ENCODE measurements at regions not wholly inside any gene's neighbourhood (a gene's known extent, or its start where the extent isn't known, plus 50 kb on each side); places are given as distances from the start of the nearest gene placed in this dataset.

DNA sequence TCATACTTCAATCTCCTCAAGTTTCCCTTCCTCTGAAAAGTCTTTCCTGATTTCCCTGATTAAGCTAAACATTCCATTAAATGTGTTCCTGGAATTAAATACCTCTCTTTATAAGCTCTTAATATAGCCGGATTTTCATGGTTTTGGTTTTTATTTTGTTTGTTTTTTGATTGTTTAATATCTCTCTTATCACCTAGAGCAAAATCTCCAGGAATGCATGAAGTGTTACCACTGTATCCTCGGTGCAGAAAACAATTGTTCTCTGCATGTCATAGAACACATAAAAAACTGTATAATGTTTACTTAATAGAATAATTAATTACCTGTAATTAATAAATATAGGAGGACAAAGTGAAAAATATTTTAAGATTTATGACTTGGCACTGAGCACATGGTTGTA is 86.2 kb downstream of the PCDH18 start:
- no peak overlapping the region for H3K4me3 ChIP-seq (replicated peaks in 1 of 3; ENCODE audit: low read depth in 2 of 3, low read length in 3 of 3)
- Mint-ChIP-seq H3K27me3 (ENCODE audit: low read depth in 3 of 3) (no peaks in the 10 kb centered on the region), H3K9me3 (peaks cover 0 to 4% (median 0%) of the 10 kb centered on the region in 7 donors), H3K36me3 (no peaks in the 10 kb centered on the region), H3K4me3 (no peak overlapping the region), H3K27ac (no peak overlapping the region), H3K4me1 (no peaks in the 10 kb centered on the region)
- no peaks in the 10 kb centered on the region for H4K20me1 ChIP-seq (ENCODE audit: insufficient read depth, low read length)
- no peak overlapping the region for H3K9ac ChIP-seq (ENCODE audit: insufficient read depth, low read length, poor library complexity, severe bottlenecking)
- H3K79me2 ChIP-seq (ENCODE audit: insufficient read depth, low read length), result no peaks in the 10 kb centered on the region
- H3K27ac ChIP-seq (ENCODE audit: low read depth in 1 of 2, low read length in 2 of 2), result no peak overlapping the region
- WGBS (ENCODE audit: insufficient coverage), result no CpG with 5 or more reads among the region's 2 CpGs
- H3K4me1 ChIP-seq (ENCODE audit: control insufficient read depth in 1 of 2, insufficient read depth in 2 of 2, low read length in 2 of 2), result no peaks in the 10 kb centered on the region
- TF ChIP-seq, protein P1, sequence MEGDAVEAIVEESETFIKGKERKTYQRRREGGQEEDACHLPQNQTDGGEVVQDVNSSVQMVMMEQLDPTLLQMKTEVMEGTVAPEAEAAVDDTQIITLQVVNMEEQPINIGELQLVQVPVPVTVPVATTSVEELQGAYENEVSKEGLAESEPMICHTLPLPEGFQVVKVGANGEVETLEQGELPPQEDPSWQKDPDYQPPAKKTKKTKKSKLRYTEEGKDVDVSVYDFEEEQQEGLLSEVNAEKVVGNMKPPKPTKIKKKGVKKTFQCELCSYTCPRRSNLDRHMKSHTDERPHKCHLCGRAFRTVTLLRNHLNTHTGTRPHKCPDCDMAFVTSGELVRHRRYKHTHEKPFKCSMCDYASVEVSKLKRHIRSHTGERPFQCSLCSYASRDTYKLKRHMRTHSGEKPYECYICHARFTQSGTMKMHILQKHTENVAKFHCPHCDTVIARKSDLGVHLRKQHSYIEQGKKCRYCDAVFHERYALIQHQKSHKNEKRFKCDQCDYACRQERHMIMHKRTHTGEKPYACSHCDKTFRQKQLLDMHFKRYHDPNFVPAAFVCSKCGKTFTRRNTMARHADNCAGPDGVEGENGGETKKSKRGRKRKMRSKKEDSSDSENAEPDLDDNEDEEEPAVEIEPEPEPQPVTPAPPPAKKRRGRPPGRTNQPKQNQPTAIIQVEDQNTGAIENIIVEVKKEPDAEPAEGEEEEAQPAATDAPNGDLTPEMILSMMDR (IDR thresholded peaks at IDR 0.05), result no peak
- DNase-seq, result no peak
- H3K4me2 ChIP-seq (replicated peaks; ENCODE audit: extremely low read depth, low read length, poor library complexity, severe bottlenecking), result no peak overlapping the region
- intact Hi-C loops (cut with micrococcal nuclease), result no loop called here
- no peaks in the 10 kb centered on the region for H3K9me3 ChIP-seq (replicated peaks in 1 of 2; ENCODE audit: control insufficient read depth in 1 of 2, insufficient read depth in 1 of 2, low read length in 2 of 2)
- no peaks in the 10 kb centered on the region for H3K36me3 ChIP-seq (replicated peaks in 1 of 2; ENCODE audit: control insufficient read depth in 1 of 2, insufficient read depth in 2 of 2, low read length in 2 of 2)
- no peaks in the 10 kb centered on the region for H3K27me3 ChIP-seq (ENCODE audit: control insufficient read depth in 2 of 2, insufficient read depth in 2 of 2, low read length in 2 of 2)
- no peak overlapping the region for H2AFZ ChIP-seq (ENCODE audit: insufficient read depth, low read depth, low read length, poor library complexity, severe bottlenecking)

DNA sequence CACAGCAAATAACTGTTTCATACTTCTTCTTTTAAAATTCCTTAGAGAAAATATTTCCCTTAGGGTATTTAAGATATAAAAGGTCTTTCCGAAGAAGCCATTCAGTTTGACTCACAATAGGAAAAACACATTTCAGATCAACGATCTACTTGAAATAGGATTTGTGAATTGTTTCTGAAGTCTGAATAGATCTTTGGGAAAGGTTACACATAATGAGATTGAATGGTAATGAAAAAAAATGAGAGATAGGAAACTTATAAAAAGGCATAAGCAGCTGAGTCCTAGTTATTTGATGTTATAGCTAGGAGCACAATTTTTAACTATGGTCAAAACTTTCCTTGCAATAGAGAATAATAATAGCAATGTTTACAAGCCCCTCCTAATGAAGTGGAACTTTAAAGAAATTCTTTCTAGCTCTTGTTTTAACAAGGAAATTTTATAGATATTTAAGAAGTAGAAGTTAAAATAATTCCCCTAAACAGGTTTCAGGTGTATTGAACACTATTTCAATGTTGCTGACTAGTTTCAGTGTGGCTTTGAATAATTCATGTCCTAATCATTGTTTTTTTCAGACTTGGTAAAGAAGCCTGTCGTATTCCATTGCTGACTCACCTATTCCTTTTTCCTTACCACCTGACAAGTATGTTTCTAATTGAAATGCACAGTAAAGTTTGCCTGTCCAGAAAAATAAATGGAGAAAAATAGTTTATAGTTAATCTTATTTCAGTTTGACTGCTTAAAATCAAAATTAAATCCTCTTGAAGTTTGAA is 89.1 kb downstream of the PCDH18 start:
- peaks cover 0 to 2% (median 0%) of the 10 kb centered on the region in 7 donors for H3K9me3 Mint-ChIP-seq
- no peaks in the 10 kb centered on the region for H4K20me1 ChIP-seq (ENCODE audit: insufficient read depth, low read length)
- H3K9me3 ChIP-seq (replicated peaks in 1 of 2; ENCODE audit: control insufficient read depth in 1 of 2, insufficient read depth in 1 of 2, low read length in 2 of 2), result no peaks in the 10 kb centered on the region
- no peak overlapping the region for H3K4me3 Mint-ChIP-seq
- no CpG with 5 or more reads among the region's 3 CpGs for WGBS (ENCODE audit: insufficient coverage)
- H3K4me1 Mint-ChIP-seq, result no peaks in the 10 kb centered on the region
- no peak for DNase-seq
- H3K36me3 Mint-ChIP-seq, result no peaks in the 10 kb centered on the region
- no peaks in the 10 kb centered on the region for H3K27me3 Mint-ChIP-seq (ENCODE audit: low read depth in 3 of 3)
- H3K4me1 ChIP-seq (ENCODE audit: control insufficient read depth in 1 of 2, insufficient read depth in 2 of 2, low read length in 2 of 2), result no peaks in the 10 kb centered on the region
- no peaks in the 10 kb centered on the region for H3K79me2 ChIP-seq (ENCODE audit: insufficient read depth, low read length)
- H3K9ac ChIP-seq (ENCODE audit: insufficient read depth, low read length, poor library complexity, severe bottlenecking), result no peak overlapping the region
- H3K27me3 ChIP-seq (ENCODE audit: control insufficient read depth in 2 of 2, insufficient read depth in 2 of 2, low read length in 2 of 2), result no peaks in the 10 kb centered on the region
- no peak overlapping the region for H3K4me2 ChIP-seq (replicated peaks; ENCODE audit: extremely low read depth, low read length, poor library complexity, severe bottlenecking)
- intact Hi-C loops (cut with micrococcal nuclease), result no loop called here
- no peak overlapping the region for H3K27ac Mint-ChIP-seq
- TF ChIP-seq, protein P1 (IDR thresholded peaks at IDR 0.05), result no peak
- H3K27ac ChIP-seq (ENCODE audit: low read depth in 1 of 2, low read length in 2 of 2), result no peak overlapping the region
- H3K4me3 ChIP-seq (replicated peaks in 1 of 3; ENCODE audit: low read depth in 2 of 3, low read length in 3 of 3), result no peak overlapping the region
- H2AFZ ChIP-seq (ENCODE audit: insufficient read depth, low read depth, low read length, poor library complexity, severe bottlenecking), result no peak overlapping the region
- no peaks in the 10 kb centered on the region for H3K36me3 ChIP-seq (replicated peaks in 1 of 2; ENCODE audit: control insufficient read depth in 1 of 2, insufficient read depth in 2 of 2, low read length in 2 of 2)
